Calu3 (cell line): ENCODE measurements at regions not wholly inside any gene's neighbourhood (a gene's known extent, or its start where the extent isn't known, plus 50 kb on each side); places are given as distances from the start of the nearest gene placed in this dataset.

Experiments used
- BruUV-seq: library from RNA; stranded (reverse); fragments of 400-500 nt; replicated peaks from 2 replicates; lab custom pipeline; 2021; lab: Mats Ljungman, UMichigan
- CTCF ChIA-PET: fragments of 300-600 bp; sonication (Branson Sonifier 250); formaldehyde crosslinking; loops from one replicate; lab custom pipeline; 2022; ENCODE audit warnings: antibody characterized with exemption; lab: Charles Lee
- DNase-seq: peaks from one replicate; pipeline ENCODE4 v3.0.0; 2022
- H3K27ac Mint-ChIP-seq: one replicate; pipeline ENCODE4 v1.8.0; 2022; ENCODE audit warnings: mixed read lengths; ENCODE audit not compliant: unreplicated experiment
- H3K27me3 Mint-ChIP-seq: one replicate; pipeline ENCODE4 v1.8.0; 2022; ENCODE audit warnings: mixed read lengths; ENCODE audit not compliant: unreplicated experiment
- H3K36me3 Mint-ChIP-seq: one replicate; pipeline ENCODE4 v1.8.0; 2022; ENCODE audit warnings: mild to moderate bottlenecking, moderate library complexity, mixed read lengths; ENCODE audit not compliant: insufficient read depth, unreplicated experiment
- H3K4me1 Mint-ChIP-seq: one replicate; pipeline ENCODE4 v1.8.0; 2022; ENCODE audit warnings: mild to moderate bottlenecking, low read depth, mixed read lengths; ENCODE audit not compliant: unreplicated experiment
- H3K4me3 Mint-ChIP-seq: one replicate; pipeline ENCODE4 v1.8.0; 2022; ENCODE audit warnings: mild to moderate bottlenecking, low read depth, moderate library complexity, mixed read lengths; ENCODE audit not compliant: unreplicated experiment
- H3K9me3 Mint-ChIP-seq: one replicate; pipeline ENCODE4 v1.8.0; 2022; ENCODE audit warnings: low read depth, mixed read lengths; ENCODE audit not compliant: unreplicated experiment
- CTCF ChIP-seq: fragments of 200-600 bp; IDR thresholded peaks from one replicate; pipeline ENCODE4 v1.8.0; 2022; ENCODE audit warnings: antibody characterized with exemption; ENCODE audit not compliant: unreplicated experiment
- intact Hi-C: fragments of 100-400 bp; cut with micrococcal nuclease; formaldehyde crosslinking; loops from one replicate; pipeline ENCODE4 v1.10.0; 2022; ENCODE audit not compliant: unreplicated experiment

- intact Hi-C loops, result no loop called here
- CTCF ChIA-PET, result no interaction called here
- Mint-ChIP-seq H3K4me1 (peaks cover 27% of the 10 kb centered on the region), H3K9me3 (no peaks in the 10 kb centered on the region), H3K36me3 (no peaks in the 10 kb centered on the region), H3K27ac (no peak overlapping the region), H3K4me3 (no peak overlapping the region), H3K27me3 (peaks cover 14% of the 10 kb centered on the region)
- no peak for TF ChIP-seq CTCF
- no peak for DNase-seq
- no TSS peak for BruUV-seq
Observed at GRCh38 chr11:116446048-116446941, 326.5 kb downstream of the BUD13 start.

DNA sequence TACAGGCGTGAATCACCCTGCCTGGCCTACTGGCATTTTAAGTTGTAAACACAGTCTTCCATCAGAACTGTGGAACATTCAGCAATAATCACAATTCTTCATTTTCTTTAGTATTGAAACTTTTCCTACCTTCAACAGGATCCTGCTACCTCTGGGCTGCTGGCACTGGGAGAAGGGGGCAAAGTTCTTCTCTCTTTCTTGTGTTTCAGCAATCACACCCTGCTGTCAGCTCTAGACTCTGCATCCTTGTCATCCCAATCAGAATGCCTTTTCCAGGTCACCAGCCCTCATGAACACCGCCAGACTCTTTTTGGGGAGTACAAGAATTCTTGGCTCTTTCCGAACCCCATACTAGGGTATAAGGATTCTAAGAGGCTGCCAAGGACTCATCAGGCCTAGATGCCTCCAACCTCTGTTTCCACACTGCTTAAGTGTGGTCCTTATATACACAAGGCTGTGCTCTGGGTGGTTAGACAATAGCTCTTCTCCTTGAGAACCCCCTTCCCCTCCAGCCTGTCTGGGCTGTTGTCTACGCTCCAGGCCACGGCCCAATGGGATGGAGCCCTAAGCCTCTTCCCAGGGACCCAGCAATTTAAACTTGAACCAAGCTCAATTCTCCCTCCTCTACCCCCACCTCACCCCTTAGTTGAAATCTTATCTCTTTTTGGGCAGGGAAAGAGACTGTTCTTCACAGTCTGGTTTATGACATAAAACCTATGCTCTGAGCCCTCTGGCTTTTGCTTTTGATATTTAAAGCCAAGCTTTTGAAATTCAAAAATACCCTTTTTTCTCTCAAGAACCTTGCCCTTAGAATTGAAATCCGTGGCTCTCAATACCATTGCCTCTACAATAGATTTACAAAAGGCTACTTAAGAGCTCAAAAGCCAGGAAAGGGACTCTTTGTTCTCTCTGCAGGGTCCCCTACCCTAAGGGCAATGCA is 327.4 kb downstream of the BUD13 start:
- H3K4me3 Mint-ChIP-seq, result no peak overlapping the region
- CTCF ChIA-PET, result no interaction called here
- peaks cover 2% of the 10 kb centered on the region for H3K9me3 Mint-ChIP-seq
- no peak for DNase-seq
- H3K4me1 Mint-ChIP-seq, result peaks cover 27% of the 10 kb centered on the region
- no peaks in the 10 kb centered on the region for H3K36me3 Mint-ChIP-seq
- intact Hi-C loops, result no loop called here
- TF ChIP-seq CTCF, result no peak
- no TSS peak for BruUV-seq
- no peak overlapping the region for H3K27ac Mint-ChIP-seq
- H3K27me3 Mint-ChIP-seq, result peaks cover 20% of the 10 kb centered on the region

- H3K9me3 Mint-ChIP-seq, result peaks cover 3% of the 10 kb centered on the region
- H3K27ac Mint-ChIP-seq, result no peak overlapping the region
- no peaks in the 10 kb centered on the region for H3K36me3 Mint-ChIP-seq
- peaks cover 22% of the 10 kb centered on the region for H3K4me1 Mint-ChIP-seq
- no peak for DNase-seq
- intact Hi-C loops, result no loop called here
- H3K4me3 Mint-ChIP-seq, result no peak overlapping the region
- H3K27me3 Mint-ChIP-seq, result peaks cover 42% of the 10 kb centered on the region
- no peak for TF ChIP-seq CTCF
- CTCF ChIA-PET, result no interaction called here
- BruUV-seq, result no TSS peak
Observed at GRCh38 chr11:116442238-116442752, 330.5 kb downstream of the BUD13 start.

DNA sequence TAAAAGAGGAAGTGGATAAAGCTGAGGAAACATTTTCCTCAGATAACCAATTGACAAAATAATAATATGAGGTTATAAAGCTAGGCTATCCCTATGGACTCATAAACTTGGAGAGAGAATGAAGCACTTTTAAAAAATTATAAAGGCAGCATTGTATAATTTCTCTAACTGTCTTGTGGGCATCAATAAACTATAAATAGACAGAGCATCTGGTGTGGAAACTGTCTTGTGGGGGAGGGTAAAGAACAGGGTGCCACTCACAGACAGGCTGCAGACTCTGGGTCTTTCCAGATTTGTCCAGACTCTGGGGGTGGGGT is 333.5 kb downstream of the BUD13 start:
- CTCF ChIA-PET, result no interaction called here
- Mint-ChIP-seq H3K4me1 (no peaks in the 10 kb centered on the region), H3K36me3 (no peaks in the 10 kb centered on the region), H3K27me3 (peaks cover 72% of the 10 kb centered on the region), H3K9me3 (peaks cover 3% of the 10 kb centered on the region), H3K4me3 (no peak overlapping the region), H3K27ac (no peak overlapping the region)
- intact Hi-C loops, result no loop called here
- no peak for DNase-seq
- TF ChIP-seq CTCF, result no peak
- BruUV-seq, result no TSS peak
